HG03558 (cell line): ENCODE measurements at regions not wholly inside any gene's neighbourhood (a gene's known extent, or its start where the extent isn't known, plus 50 kb on each side); places are given as distances from the start of the nearest gene placed in this dataset.
"Not testable (repeated sequence)": the region's sequence is repeated elsewhere in the genome, so short reads cannot be mapped to it uniquely, and the experiment has no call there.

Experiments used
- ATAC-seq: cut with Tn5 transposase; IDR thresholded peaks from one replicate; pipeline ENCODE4 v1.9.1; 2021; ENCODE audit warnings: moderate number of reproducible peaks; ENCODE audit not compliant: unreplicated experiment; ENCODE audit errors: extremely low read depth

DNA sequence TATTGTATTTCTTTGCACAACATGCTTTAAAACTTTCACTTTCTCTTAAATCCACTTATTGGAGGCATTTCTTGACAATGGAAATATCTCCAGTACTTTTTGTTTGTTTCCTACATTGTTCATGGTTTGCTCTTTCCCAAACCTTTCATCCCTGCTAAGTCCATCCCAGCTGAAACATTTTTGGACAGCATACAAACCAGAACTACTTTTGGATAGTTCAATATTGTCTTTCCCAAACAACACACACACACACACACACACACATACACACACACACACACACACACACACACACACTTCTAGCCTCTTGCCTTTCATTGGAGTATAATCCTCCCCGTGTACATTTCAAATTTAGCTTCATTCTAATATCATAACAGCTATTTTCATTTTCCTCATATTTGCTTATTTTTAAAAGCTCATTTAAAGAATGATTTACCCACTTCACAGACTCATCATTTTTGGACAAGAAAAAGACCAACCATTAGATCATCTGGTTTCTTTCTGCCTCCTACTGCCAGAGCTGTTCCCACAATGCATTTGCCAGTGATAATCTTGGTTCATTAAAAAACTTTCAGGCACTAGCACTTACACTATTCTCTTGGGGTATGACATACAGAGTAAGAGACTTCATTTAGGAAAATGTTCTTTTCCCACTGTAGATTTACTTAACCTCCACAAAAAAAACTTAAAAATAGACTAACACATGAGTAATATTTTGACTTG lies 248.1 kb downstream of the CD109 start:
- ATAC-seq = no peak

DNA sequence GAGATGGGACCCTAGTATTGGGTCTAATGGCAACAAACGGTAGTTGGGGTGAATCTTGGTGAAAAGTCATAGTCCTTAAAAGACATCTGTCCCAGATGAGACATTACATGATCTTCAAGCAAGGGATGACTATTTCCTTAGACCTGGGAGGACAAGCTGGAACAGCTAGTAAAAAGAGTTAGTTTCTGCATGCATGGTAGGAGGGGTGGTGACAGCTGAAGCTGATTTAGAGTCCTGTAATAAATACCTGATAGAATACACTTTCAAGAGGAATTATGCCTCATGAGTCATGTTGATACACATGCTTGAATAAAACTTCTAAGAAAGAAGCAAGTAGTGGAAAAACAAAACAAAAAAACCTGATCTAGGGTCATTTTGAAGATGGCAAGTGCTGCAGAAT lies 247.4 kb downstream of the CD109 start:
- ATAC-seq = no peak

DNA sequence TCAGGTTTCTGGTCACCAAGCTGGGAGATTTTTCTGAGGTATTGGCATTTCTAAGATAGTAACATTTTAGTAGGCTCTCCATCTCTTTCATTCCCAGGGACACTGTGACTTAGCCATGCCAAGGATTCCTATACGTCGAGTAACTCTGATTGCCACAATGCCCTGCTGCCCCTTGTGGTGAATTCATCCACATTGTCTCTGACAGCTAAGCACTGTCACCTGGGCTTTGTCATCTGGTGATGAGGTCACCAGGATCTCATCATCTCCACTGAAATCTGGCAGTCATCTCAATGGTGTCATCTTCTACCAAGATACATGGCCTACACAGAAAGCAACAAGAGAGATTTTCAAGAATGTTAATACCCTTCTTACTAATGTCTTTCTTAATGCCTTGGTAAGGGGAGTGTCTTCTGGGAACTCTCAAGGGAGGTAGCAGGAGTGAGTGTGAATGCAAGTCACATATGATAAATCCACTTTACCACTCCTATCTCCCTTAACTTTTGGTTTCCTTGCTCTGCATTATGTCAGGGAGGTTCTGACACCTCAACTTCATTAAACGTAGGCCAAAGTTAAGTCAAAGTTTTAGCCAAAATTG lies 246.7 kb downstream of the CD109 start:
- ATAC-seq = no peak

DNA sequence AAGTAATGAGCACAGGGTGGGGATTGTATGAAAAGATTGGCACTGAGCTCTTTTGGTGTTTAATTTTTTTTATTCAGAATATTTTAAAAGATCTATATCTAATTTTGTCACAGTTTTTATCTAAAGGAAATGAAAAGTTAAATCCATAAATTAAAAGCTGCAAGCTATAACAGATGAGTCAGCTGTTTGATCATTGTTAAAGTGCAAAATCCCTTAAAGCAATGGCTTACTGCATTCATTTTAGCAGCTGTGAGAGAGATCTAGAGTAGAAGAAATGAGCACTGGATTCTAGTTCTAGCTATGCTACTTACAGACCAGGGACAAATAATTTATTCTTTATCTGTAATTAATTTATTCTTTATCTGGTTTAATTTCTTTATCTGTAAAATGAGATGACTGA lies 245.9 kb downstream of the CD109 start:
- ATAC-seq = no peak

DNA sequence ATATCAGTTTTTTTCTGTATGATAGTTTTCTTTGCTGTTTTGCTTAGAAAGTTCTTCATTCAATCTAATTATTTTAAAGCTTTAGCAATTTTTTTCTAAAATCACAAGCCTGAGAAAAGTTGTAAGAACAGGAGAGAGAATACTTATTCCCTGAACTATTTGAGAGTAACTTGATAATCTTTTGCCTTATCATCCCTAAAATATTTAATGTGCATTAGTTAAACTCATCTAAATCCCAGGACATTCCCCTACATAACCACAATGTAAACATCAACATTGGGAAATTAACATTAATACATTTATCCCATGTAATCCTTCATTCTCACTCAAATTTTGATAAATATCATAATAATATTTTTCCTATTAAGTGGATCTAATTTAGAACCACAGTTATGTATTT lies 241.8 kb downstream of the CD109 start:
- no peak for ATAC-seq

DNA sequence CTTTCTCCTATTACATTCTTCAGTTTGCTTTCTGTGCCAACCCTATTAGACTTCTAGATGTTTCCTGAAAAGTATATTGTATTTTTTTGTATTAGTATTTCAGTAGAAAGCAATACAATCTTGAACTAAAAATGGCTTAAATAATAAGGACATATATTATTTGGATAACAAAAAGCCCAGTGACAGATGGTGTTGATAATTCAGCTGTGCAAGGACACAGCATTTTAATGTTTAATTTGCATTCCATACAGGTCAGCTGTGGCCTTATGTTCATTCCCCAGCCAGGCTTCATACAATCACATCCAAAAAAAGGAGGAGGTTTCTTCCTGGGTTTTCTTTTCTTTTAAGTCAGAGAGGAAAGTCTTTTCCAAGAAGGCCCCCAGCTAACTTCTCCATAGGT lies 236.9 kb downstream of the CD109 start:
- ATAC-seq = no peak

DNA sequence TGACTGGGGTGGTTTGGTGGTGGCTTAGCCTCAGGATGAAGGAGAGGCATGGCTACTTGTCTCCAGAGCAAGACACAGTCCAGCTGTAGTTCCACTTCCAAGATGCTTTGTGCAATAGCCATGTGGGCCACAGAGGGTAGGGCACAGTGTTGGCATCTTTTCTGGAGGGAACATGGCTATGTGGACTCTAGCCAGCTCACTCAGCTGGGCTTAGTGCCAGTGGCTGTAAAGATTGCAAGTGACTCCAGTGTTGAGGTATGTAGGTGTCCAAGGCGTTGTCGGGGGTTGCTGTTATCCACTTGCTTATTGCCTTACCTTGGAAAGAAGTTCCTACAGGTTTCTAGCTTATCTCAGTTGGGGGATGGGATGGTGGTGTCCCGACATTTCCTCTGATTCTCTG lies 233.4 kb downstream of the CD109 start:
- no peak for ATAC-seq

DNA sequence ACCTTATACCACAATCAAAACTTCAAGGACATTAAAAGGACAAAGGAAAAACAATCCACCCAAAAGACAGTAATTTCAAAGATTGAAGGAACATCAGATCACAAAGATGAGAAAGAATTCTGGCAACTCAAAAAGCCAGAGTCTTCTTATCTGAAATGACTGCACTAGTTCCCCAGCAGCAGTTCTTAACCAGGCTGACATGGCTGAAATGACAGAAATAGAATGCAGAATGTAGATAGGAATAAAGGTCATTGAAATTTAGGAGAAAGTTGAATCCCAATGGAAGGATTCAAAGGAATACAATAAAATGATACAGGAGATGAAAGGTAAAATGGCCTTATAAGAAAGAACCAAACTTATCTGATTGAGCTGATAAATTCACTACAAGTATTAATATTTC lies 231.4 kb downstream of the CD109 start:
- no peak for ATAC-seq

DNA sequence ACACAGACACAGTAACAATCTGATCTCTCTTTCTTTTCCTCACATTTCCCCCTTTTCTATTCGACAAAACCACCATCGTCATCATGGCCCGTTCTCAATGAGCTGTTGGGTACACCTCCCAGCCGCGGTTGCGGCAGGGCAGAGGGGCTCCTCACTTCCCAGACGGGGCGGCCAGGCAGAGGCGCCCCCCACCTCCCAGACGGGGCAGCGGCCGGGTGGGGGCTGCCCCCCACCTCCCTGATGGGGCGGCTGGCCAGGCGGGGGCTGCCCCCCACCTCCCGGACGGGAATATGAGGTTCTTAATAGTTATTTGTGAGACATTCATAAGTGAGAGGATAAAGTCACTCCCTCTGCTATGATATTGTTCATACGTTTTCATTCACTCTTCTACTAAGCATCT lies 229.7 kb downstream of the CD109 start:
- not testable (repeated sequence) for ATAC-seq

DNA sequence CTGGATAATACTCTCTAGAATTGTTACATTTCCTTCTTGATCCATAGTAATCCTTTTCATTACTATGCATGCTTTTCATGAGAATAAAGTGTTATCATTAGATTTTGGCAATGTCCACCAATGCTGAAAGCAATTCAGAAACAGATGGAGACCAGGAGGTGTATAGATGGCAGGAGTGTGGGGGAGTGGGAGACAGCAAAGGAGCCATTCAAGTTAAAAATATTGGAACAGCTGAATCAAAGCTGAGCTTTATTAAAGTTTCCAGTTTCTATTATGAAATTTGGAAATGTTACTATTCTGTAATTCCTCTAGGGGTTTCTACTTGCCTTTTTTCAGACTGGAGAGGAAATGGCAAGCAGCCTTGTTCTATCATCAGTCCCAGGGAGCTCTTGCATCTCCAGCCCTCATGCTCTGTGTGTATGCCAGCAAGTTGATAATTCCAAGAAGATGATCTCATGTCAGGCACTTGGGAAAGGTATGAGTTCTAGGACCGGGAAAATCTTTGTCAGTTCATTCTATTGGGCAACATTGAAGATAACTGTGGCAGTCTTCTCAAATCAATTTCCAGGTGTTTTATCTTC lies 228.0 kb downstream of the CD109 start:
- no peak for ATAC-seq

DNA sequence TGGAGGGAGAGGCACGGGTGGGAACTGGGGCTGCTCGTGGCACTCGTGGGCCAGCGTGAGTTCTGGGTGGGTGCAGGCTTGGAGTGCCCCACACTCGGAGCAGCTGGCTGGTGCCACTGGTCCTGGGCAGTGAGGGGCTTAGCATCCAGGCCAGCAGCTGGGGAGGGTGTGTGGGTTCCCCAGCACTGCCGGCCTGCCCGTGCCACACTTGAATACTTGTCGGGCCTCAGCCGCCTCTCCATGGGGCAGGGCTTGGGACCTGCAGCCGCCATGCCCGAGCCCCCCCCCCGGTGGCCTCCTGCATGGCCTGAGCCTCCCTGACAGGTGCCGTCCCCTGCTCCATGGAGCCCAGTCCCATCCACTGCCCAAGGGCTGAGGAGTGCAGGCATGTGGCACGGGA lies 207.2 kb downstream of the CD109 start:
- ATAC-seq = no peak

DNA sequence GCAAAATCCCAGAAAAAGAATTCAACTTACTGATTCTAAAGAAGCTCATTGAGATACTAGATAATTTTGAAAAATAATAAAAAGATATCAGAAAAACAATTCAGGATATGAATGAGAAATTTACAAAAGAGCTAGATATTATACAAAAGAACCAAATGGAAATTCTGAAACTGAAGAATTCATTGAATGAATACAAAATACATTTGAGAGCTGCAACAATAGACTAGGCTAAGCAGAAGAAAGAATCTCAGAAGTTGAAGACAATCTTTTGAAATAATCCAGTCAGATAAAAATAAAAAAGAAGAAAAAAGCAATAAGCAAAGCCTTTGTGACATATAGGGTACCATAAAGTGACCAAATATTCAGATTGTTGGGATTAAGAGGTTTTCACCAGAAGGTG lies 206.0 kb downstream of the CD109 start:
- no peak for ATAC-seq

DNA sequence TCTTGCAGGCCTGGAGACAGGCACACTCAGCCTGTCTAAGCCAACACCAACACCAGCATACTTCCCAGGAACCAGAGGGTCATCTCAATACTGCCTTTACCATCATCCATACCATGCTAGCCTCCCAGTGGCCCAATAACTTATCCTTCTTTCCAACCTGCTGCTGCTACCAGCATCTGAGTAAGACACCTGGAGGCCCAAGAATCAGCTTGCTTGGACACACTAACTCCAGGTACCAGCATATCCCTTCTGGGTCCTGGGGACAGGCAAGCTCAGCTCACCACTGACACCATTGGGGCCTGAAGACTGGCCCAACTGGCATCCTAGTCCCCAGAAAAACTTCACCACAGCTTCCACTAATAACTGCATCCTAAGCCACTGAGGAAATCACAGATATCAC lies 205.3 kb downstream of the CD109 start:
- ATAC-seq = no peak

DNA sequence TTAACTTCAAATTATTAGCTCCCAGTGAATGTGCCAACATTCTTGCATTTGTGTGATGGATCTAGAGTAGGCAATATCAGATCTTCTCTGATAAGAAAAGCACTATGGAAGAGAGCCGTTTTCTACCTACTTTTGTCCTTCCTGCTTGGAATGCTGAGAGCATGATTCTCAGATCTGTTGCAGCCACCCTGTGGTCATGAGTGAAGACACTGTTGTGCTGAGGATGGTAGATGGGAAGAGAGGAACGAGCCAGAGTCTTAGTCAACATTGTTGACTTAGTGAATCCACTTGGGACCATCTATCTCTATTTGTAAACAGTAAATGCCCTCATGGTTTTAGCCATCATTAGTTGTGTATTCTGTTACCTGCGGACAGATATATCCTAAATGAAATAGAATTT lies 202.6 kb downstream of the CD109 start:
- no peak for ATAC-seq

DNA sequence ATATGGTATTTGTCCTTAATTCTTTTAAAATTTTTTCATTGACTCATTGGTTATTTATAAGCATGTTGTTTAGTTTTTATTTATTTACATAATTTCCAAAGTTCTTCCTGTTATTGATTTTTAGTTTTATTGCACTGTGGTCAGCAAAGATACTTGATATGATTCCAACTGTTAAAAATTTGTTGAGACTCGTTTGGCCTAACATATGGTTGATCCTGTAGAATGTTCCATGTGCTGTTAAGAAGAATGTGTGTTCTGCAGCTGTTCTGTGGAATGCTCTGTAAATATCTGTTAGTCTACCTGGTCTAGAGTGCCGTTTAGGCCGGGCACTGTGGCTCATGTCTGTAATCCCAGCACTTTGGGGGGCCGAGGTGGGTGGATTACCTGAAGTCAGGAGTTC lies 197.7 kb downstream of the CD109 start:
- ATAC-seq = no peak

DNA sequence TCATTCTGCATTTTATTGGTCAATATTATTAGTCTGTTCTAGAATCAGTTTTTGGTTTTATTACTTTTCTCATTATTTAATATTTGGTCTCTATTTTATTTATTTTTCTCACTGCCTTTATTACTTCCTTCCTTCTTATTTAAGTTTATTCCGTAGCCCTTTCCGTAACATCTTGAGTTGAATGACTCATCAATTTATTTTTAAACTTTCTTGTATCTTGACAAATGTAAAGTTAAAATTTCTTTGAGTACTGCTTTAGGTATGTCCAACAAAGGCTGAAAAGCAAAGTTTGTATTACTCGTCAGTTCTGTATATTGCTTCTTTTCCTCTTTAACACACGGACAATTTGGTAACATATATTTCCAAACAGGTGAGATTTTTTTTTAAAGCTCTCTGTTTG lies 192.0 kb downstream of the CD109 start:
- no peak for ATAC-seq

DNA sequence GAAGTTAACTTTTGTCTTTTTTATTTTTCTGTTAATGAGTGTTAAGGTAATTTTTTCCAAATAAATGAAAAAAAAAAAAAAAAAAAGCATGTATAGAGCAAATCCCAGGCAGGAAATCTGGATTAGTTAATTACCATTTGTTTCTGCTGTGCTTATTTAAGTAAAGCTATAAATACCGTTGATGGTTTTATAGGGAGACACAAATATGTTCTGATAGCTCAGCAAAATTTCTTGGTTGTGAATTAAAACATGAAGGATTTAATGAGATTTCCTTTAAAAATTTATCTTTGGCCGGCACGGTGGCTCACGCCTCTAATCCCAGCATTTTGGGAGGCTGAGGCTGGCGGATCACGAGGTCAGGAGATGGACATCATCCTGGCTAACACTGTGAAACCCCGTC lies 189.4 kb downstream of the CD109 start:
- ATAC-seq = no peak

DNA sequence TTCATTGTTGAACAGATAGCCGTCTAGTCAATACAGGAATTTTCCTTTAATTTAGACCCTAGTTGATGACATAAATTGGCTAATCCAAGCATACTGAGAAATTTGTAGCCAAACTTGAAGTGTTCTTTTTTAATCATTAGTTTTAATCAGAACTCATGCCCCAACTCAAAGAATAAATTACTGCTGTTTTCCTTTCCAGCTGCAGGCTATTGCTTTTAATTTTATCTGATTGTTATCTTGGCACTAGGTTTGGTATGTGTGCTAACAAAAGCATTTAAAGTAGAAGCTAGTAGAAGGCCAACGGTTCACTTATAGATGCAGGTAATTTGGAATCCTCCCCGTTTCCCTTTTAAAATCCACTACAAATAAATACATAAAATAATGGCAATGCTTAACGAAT lies 188.5 kb downstream of the CD109 start:
- ATAC-seq = no peak

DNA sequence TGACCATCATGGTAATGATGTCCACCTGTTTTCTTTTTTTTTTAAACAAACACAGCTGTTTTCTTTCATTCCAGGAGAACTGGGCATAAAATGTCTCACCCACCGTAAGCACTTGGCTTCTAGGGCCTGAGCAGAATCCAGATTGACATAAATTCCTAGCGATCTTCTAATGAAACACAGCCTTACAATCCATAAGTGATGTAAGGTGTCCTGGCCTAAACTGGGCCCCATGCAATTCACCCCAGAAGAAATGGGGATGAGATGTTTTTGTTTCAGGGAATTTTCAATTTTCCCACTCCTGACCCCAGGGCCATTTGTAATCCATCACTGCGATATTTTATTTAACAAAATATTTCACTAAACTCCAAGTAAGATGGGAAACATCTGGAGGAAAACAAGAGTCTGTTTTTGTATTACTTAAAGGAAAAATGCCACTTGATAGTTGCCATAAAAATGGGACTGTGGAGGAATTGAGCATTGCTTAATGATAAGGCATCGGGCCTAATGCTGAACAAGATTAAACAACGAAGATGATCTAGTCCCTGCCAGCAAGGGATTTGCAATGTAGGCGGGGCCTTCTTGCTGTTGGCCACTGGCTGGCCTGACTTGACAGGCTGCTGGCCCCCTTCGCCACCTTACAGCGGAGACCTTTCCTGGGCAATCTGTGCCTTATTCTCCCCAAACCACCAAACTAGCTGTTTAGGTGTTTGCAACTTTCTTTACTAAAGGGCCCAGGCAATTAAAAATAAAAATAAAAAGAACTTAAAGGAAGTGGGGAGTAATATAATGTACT lies 183.7 kb downstream of the CD109 start:
- ATAC-seq = no peak

DNA sequence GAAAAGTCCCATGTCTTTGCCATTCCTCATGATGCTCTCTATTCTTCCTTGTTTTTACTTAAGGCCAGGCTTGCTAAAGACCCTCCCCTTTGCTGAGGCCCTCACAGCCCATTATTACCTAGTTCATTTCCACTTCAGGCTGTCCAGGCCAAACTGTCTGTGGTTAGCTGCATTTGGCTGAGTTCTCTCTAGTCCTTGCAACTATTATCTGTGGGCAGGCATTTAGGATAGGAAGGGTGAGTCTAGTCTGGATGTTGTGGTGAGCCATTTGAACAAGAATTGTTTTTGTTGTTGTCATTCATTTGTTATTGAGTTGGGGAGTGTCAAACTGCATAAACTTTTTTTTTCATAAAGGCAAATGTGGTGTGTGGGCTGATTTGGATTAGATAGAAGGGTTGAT lies 182.4 kb downstream of the CD109 start:
- no peak for ATAC-seq
